ENCODE measurements at regions not wholly inside any gene's neighbourhood (a gene's known extent, or its start where the extent isn't known, plus 50 kb on each side); places are given as distances from the start of the nearest gene placed in this dataset.

GRCh38 chr3:174397848-174398247 lies 461.3 kb upstream of the NAALADL2 start:
- Histone ChIP-seq H3K27me3 (no peaks in the 10 kb centered on the region), H3K9me3 (no peaks in the 10 kb centered on the region), H3K4me3 (no peak overlapping the region), H3K36me3 (no peaks in the 10 kb centered on the region), H3K27ac (no peak overlapping the region), H3K4me1 (no peaks in the 10 kb centered on the region)
- no peak for DNase-seq (ENCODE audit: low spot score in 2 of 2)
- TF ChIP-seq CTCF (IDR thresholded peaks at IDR 0.05): peak in 4 of 5 experiments; percentile 25 to 39 (median 29)
- TF ChIP-seq POLR2A (IDR thresholded peaks at IDR 0.05): no peak

- TF ChIP-seq EP300 (IDR thresholded peaks at IDR 0.05): no peak
- TF ChIP-seq POLR2A (IDR thresholded peaks at IDR 0.05): no peak
- no peak for TF ChIP-seq CTCF (IDR thresholded peaks at IDR 0.05)
- no peaks in the 10 kb centered on the region for H3K4me1 ChIP-seq
- no peaks in the 10 kb centered on the region for H3K36me3 ChIP-seq
- no peaks in the 10 kb centered on the region for H3K9me3 ChIP-seq
- no peak overlapping the region for H3K27ac ChIP-seq
- DNase-seq (ENCODE audit: low spot score in 2 of 2): no peak
- no peak overlapping the region for H3K4me3 ChIP-seq
- WGBS, 2 donors: 94 to 95% methylated on average over 1 of the region's 1 CpG
- H3K27me3 ChIP-seq: no peaks in the 10 kb centered on the region
These were observed 460.4 kb upstream of the NAALADL2 start for GRCh38 chr3:174398761-174399160.

GRCh38 chr3:174403831-174404230 lies 455.3 kb upstream of the NAALADL2 start:
- Histone ChIP-seq H3K27me3 (no peaks in the 10 kb centered on the region), H3K36me3 (no peaks in the 10 kb centered on the region), H3K4me1 (no peaks in the 10 kb centered on the region), H3K4me3 (no peak overlapping the region), H3K9me3 (no peaks in the 10 kb centered on the region), H3K27ac (no peak overlapping the region)
- TF ChIP-seq CTCF (IDR thresholded peaks at IDR 0.05): no peak
- no peak for TF ChIP-seq POLR2A (IDR thresholded peaks at IDR 0.05)
- no peak for TF ChIP-seq EP300 (IDR thresholded peaks at IDR 0.05)
- no peak for DNase-seq (ENCODE audit: low spot score in 2 of 2)

GRCh38 chr3:174408310-174408709 lies 450.8 kb upstream of the NAALADL2 start:
- no peak for DNase-seq (ENCODE audit: low spot score in 2 of 2)
- Histone ChIP-seq H3K27me3 (no peaks in the 10 kb centered on the region), H3K9me3 (no peaks in the 10 kb centered on the region), H3K27ac (no peak overlapping the region), H3K4me3 (no peak overlapping the region), H3K36me3 (no peaks in the 10 kb centered on the region), H3K4me1 (no peaks in the 10 kb centered on the region)
- 90 to 93% methylated on average over 14 of the region's 14 CpGs for WGBS, 2 donors
- TF ChIP-seq EP300 (IDR thresholded peaks at IDR 0.05) (no peak), POLR2A (IDR thresholded peaks at IDR 0.05) (no peak), CTCF (IDR thresholded peaks at IDR 0.05) (no peak)

- no peaks in the 10 kb centered on the region for H3K27me3 ChIP-seq
- H3K4me1 ChIP-seq: no peaks in the 10 kb centered on the region
- no peaks in the 10 kb centered on the region for H3K9me3 ChIP-seq
- TF ChIP-seq EP300 (IDR thresholded peaks at IDR 0.05) (no peak), CTCF (IDR thresholded peaks at IDR 0.05) (no peak), POLR2A (IDR thresholded peaks at IDR 0.05) (no peak)
- 48 to 76% methylated on average over 3 of the region's 3 CpGs for WGBS, 2 donors
- DNase-seq (ENCODE audit: low spot score in 2 of 2): no peak
- H3K36me3 ChIP-seq: no peaks in the 10 kb centered on the region
- no peak overlapping the region for H3K4me3 ChIP-seq
- no peak overlapping the region for H3K27ac ChIP-seq
These were observed 449.9 kb upstream of the NAALADL2 start for GRCh38 chr3:174409086-174409743.

Measured in tibial nerve (tissue), 4 donors.